Nucleus accumbens (tissue), 56 donors: ENCODE measurements at regions not wholly inside any gene's neighbourhood (a gene's known extent, or its start where the extent isn't known, plus 50 kb on each side); places are given as distances from the start of the nearest gene placed in this dataset.
"Not testable (repeated sequence)": the region's sequence is repeated elsewhere in the genome, so short reads cannot be mapped to it uniquely, and the experiment has no call there.

Experiments used
- DNase-seq, 56 donors: peaks; one replicate each; lab custom pipeline; 2025; lab: John Stamatoyannopoulos, UW

DNA sequence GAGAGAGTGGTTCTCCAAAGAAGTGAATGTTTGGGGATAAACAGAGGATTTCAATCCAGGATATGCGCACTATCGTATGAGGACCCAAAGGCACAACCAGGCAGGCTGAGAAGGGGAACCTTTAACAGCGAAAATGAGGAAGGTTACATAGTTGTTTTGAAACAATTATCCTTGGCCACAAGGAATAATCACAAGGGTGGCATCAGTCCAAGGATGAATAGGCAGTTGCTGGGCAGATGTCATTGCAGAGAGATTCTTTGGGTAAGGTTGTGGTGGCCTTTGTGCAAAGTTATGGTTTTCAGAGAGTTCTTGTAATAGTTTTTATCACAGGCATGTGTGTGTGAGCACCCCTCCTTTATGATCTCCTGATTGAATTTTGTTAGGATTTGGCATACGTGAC lies 58.9 kb upstream of the NBPF20 start:
- not testable (repeated sequence) for DNase-seq

DNA sequence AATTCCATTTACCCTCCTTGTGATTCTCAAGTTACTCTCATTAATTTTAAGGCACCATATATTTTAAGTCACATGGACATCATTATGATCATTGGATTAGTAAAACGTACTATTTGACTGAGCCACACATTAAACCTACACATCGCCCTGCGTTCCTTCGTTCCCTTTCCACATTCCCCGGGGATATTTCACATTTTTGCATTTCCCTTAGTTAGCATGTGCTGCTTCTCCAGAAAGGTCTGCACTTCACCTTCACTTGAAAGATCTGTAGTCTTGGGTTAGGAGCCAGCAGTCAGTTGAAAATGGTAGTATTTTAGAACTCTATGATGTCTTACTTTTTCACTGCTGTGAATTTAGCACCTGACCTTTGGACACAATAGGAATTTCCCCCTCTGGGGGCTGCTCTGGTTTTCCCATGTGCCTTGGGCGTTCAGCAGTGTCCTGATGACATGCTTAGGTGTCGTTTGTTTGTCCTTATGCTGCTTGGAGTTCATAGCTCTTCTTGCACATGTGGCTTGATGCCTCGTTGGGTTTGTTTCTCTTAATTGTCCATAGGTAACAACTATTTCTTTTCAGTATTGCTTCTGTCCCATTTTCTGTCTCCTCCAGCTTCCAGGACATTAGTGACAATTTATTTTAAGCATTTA lies 56.9 kb upstream of the NBPF20 start:
- DNase-seq = not testable (repeated sequence)

GRCh38 chr1:145475962-145476361 lies 50.6 kb upstream of the NBPF20 start:
- DNase-seq = not testable (repeated sequence)

DNA sequence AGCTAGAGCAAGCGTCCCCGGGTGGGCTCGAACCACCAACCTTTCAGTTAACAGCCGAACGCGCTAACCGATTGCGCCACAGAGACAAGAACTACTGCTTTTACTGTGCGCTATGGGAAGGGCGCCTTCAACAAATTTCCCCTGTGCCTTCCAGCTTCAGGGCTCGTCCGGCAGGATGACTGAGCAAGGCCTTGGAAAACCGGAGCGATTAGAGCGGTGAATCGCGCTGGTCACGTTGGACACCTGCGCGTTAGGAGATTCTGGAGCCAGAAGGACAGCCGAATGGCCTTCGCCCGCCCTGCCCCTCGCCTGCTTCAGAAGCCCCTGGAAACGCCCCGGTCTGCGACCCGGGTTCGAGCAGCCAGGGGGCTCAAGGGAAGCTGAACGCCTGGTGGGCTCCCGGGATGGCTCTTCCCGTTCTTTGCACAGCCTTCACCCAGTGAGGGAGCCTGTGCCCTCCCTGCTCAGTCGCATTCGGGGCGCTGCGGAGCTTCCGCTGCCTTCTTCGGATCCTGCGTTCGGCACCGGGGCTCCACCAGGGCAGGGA lies 50.0 kb upstream of the NBPF20 start:
- peak in 1 of 56 donors; percentile 2 for DNase-seq
